Astrocyte of the cerebellum (primary cell): ENCODE measurements at regions not wholly inside any gene's neighbourhood (a gene's known extent, or its start where the extent isn't known, plus 50 kb on each side); places are given as distances from the start of the nearest gene placed in this dataset.

ENCODE experiments used
- DNase-seq: peaks from one replicate; pipeline ENCODE4 v3.0.0-alpha.2; 2011; ENCODE audit warnings: low read depth
- H3K4me3 ChIP-seq: 2 replicates; pipeline ENCODE4 v1.5.1; 2011; ENCODE audit warnings: mild to moderate bottlenecking, low read depth, low read length, moderate library complexity
- in situ Hi-C: cut with HindIII; loops from 2 replicates; pipeline ENCODE4 v1.10.0; 2017; ENCODE audit warnings: low sequenced_read_pairs
- TF ChIP-seq, protein P1 (sequence below): IDR thresholded peaks from 2 replicates; pipeline ENCODE4 v1.5.1; 2012; ENCODE audit warnings: low read length, low read depth, moderate library complexity, mild to moderate bottlenecking; ENCODE audit errors: missing control alignments

DNA sequence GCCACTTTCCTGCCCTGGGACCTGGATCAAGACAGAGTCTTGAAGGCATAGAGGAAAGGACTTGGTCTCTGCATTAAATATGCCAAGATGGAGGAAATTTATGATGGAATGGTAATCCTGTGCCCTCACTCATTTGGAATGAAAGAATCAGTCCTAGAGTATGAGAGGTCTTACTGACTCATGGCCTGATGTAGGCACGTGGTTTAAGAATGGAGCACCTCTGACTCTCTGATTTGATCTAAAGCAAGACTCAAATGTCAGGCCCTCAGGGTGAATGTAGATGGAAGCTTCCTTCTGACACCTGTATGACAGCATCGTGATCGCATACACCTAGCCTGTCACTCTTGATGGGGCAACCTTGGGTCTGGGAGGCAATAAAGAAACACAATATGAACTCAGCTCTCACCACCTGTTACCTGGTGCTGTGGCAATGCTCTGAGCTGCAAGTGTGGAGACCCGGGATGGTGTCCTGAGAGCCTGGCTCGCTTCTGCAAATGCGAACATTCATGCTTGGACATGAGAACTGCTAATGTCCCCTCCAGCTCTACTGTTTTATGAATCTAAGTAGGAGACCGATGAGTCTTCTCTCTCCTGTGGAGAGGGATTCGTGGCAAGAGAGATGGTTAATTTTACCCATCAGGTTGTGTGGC lies 229.9 kb downstream of the ABCC12 start:
- in situ Hi-C loops: no loop called here
- TF ChIP-seq, protein P1, sequence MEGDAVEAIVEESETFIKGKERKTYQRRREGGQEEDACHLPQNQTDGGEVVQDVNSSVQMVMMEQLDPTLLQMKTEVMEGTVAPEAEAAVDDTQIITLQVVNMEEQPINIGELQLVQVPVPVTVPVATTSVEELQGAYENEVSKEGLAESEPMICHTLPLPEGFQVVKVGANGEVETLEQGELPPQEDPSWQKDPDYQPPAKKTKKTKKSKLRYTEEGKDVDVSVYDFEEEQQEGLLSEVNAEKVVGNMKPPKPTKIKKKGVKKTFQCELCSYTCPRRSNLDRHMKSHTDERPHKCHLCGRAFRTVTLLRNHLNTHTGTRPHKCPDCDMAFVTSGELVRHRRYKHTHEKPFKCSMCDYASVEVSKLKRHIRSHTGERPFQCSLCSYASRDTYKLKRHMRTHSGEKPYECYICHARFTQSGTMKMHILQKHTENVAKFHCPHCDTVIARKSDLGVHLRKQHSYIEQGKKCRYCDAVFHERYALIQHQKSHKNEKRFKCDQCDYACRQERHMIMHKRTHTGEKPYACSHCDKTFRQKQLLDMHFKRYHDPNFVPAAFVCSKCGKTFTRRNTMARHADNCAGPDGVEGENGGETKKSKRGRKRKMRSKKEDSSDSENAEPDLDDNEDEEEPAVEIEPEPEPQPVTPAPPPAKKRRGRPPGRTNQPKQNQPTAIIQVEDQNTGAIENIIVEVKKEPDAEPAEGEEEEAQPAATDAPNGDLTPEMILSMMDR: no peak
- no peak overlapping the region for H3K4me3 ChIP-seq
- DNase-seq: no peak

DNA sequence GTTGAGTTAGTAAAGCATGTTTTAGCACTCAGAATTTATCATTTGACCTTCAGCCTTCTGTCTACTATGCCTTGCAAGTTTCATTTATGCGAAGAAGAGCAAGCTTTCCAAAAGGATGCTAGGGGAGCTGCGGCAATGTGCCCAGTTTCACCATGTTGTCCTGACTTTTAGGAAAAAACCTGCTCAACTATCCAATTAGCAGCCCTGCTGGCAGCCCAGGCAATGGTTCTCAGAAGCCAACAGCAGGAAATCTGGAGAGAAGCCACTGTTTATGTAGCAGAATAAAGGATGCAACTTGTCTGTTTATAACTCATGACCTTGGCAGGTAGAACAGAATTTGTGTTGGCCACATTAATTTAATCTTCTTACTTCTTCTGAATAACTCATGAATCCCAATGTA lies 230.8 kb downstream of the ABCC12 start:
- peak; percentile 44 for DNase-seq
- in situ Hi-C loops: no loop called here
- TF ChIP-seq, protein P1: no peak
- H3K4me3 ChIP-seq: no peak overlapping the region

DNA sequence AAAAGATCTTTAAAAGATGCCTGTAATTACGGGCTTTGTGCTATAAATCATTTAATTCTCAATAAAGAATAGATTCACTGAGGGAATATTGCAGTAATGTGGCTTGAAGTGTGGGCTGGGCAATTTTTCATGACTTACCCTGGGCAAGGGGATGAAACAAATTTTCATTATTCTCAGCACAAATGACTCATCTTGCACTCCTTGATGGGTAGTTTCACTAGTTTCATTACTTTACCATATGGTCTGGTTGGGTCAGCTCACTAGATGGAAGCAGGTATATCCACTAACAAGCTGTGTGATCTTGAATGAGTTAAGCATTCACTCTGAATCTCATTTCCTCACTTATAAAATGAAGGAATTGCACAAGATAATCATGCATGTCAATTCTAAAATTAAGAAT lies 234.3 kb downstream of the ABCC12 start:
- in situ Hi-C loops: no loop called here
- H3K4me3 ChIP-seq: no peak overlapping the region
- TF ChIP-seq, protein P1: no peak
- DNase-seq: no peak

DNA sequence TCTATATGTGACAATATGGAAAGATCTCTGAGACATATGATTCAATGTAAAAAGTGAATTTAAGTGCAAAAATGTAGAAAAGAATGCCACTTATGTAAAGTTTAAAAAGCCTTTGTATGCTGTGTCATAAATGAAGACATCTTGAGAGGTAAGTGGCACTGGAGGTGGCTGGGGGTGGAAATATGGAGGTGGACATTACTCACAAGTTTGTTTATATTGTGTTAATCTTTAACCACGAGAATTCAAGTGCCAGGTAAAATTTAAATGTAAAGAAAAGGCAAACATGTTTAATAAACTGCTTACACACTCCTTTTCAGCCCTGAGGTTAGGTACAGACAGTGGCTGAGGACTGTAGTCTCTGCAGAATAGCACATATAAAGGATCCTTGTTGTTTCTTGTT lies 235.1 kb downstream of the ABCC12 start:
- in situ Hi-C loops: no loop called here
- TF ChIP-seq, protein P1: no peak
- H3K4me3 ChIP-seq: no peak overlapping the region
- DNase-seq: no peak

DNA sequence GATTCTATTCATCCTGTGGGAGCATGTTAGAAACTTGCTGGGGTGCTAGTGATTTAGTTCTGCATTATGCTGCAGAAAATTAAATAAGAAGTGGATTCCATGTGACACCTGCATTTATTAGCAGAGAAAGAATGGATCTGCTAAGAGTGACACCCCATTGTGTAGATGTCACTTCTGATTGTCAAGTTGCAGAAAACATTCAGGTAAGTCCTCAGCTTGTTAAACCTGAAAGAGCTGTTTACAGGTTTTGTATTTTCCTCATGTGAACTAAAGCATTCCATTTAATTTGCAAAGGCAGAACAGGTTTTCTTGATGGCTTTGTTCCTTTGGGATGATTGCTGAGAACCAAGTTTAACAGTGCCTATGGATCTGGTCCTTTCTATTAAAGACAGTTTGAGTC lies 238.7 kb downstream of the ABCC12 start:
- in situ Hi-C loops: no loop called here
- no peak for DNase-seq
- TF ChIP-seq, protein P1: no peak
- no peak overlapping the region for H3K4me3 ChIP-seq

DNA sequence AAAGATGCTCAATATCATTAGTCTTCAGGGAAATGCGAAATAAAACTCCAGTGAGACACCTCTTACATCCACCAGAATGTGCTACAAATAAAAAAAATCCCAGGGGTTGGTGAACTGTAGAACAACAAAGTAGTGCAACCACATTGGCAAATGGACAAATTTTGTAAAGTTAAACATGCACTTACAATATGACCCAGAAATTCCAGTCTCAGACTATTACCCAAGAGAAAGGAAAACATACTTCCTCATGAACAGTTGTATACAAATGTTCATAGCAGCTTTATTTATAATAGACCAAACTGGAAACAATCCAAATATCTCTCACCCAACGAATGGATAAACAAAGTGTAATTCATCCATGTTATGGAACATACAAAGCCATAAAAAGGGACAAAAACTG lies 239.5 kb downstream of the ABCC12 start:
- in situ Hi-C loops: no loop called here
- DNase-seq: peak; percentile 24
- H3K4me3 ChIP-seq: no peak overlapping the region
- TF ChIP-seq, protein P1: no peak
